ENCODE measurements at regions not wholly inside any gene's neighbourhood (a gene's known extent, or its start where the extent isn't known, plus 50 kb on each side); places are given as distances from the start of the nearest gene placed in this dataset.

GRCh38 chr4:110926841-110927400 is 304.0 kb upstream of the PITX2 start:
- 18 to 29% (median 28%) methylated on average over 3 of the region's 3 CpGs for WGBS, 3 donors
- TF ChIP-seq, protein P1, sequence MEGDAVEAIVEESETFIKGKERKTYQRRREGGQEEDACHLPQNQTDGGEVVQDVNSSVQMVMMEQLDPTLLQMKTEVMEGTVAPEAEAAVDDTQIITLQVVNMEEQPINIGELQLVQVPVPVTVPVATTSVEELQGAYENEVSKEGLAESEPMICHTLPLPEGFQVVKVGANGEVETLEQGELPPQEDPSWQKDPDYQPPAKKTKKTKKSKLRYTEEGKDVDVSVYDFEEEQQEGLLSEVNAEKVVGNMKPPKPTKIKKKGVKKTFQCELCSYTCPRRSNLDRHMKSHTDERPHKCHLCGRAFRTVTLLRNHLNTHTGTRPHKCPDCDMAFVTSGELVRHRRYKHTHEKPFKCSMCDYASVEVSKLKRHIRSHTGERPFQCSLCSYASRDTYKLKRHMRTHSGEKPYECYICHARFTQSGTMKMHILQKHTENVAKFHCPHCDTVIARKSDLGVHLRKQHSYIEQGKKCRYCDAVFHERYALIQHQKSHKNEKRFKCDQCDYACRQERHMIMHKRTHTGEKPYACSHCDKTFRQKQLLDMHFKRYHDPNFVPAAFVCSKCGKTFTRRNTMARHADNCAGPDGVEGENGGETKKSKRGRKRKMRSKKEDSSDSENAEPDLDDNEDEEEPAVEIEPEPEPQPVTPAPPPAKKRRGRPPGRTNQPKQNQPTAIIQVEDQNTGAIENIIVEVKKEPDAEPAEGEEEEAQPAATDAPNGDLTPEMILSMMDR (IDR thresholded peaks at IDR 0.05), result no peak
- TF ChIP-seq POLR2A (IDR thresholded peaks at IDR 0.05) (no peak), EP300 (IDR thresholded peaks at IDR 0.05) (no peak)
- no peak for DNase-seq
- intact Hi-C loops (cut with DNase I), result no loop called here
- H3K27me3 ChIP-seq, result no peaks in the 10 kb centered on the region
- H3K4me1 ChIP-seq (ENCODE audit: insufficient read depth), result no peaks in the 10 kb centered on the region
- H3K36me3 ChIP-seq, result no peaks in the 10 kb centered on the region
- no peak overlapping the region for H3K27ac ChIP-seq
- H3K9me3 ChIP-seq, result no peaks in the 10 kb centered on the region
- H3K4me3 ChIP-seq, result no peak overlapping the region

DNA sequence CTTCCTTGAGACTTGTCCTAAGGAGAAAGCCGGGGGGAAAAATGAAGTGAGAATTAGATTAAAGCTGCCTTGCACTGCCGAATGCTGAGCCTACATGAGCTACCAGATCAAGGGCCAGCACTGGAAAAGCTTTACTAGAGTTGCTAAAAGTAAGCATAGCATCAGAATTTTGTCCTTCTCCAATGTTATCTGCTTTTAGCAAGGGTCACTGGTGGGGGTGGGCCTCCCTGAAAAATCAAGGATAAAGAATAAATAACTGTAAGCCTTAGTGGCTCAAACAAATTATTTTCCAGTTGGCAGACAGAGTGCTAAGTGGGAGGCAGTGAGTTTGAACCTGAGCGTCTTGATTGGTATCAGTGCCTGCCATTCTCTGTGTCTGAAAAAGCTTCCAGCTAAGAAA is 310.5 kb upstream of the PITX2 start:
- intact Hi-C loops (cut with DNase I), result no loop called here
- H3K36me3 ChIP-seq, result no peaks in the 10 kb centered on the region
- no peak overlapping the region for H3K4me3 ChIP-seq
- no peak for DNase-seq
- TF ChIP-seq, protein P1 (IDR thresholded peaks at IDR 0.05), result no peak
- TF ChIP-seq EP300 (IDR thresholded peaks at IDR 0.05) (no peak), POLR2A (IDR thresholded peaks at IDR 0.05) (no peak)
- H3K4me1 ChIP-seq (ENCODE audit: insufficient read depth), result no peaks in the 10 kb centered on the region
- H3K27ac ChIP-seq, result no peak overlapping the region
- no peaks in the 10 kb centered on the region for H3K9me3 ChIP-seq
- no peaks in the 10 kb centered on the region for H3K27me3 ChIP-seq
- 39 to 51% (median 49%) methylated on average over 3 of the region's 3 CpGs for WGBS, 3 donors

- Histone ChIP-seq H3K9me3 (no peaks in the 10 kb centered on the region), H3K27ac (no peak overlapping the region), H3K36me3 (no peaks in the 10 kb centered on the region), H3K27me3 (no peaks in the 10 kb centered on the region), H3K4me1 (ENCODE audit: insufficient read depth) (no peaks in the 10 kb centered on the region), H3K4me3 (no peak overlapping the region)
- TF ChIP-seq POLR2A (IDR thresholded peaks at IDR 0.05), result no peak
- 80 to 88% (median 84%) methylated on average over 3 of the region's 3 CpGs for WGBS, 3 donors
- intact Hi-C loops (cut with DNase I), result no loop called here
- no peak for DNase-seq
Observed at GRCh38 chr4:110944501-110944900, 321.6 kb upstream of the PITX2 start.

DNA sequence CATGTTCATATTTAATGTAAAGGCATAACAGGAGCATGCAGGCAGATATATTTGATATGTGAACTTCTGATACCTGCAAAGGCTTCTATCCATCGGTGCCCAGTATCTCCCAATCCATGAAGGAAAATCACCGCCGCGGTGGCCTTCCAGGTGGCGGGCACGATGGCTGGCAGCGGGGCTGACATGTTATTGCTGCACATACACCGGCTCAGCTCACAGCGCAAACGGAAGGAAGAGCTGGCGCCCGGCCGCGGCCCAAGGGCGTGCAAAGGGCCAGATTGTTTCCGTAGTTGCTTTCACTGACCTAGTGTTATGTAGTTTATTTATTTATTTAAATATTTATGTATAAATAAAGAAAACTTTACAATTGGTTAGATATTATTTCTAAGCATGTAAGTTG is 322.7 kb upstream of the PITX2 start:
- no peak for DNase-seq
- TF ChIP-seq POLR2A (IDR thresholded peaks at IDR 0.05), result no peak
- Histone ChIP-seq H3K4me3 (no peak overlapping the region), H3K36me3 (no peaks in the 10 kb centered on the region), H3K27ac (no peak overlapping the region), H3K27me3 (no peaks in the 10 kb centered on the region), H3K4me1 (ENCODE audit: insufficient read depth) (no peaks in the 10 kb centered on the region), H3K9me3 (no peaks in the 10 kb centered on the region)
- intact Hi-C loops (cut with DNase I), result no loop called here
- WGBS, 3 donors, result 94 to 95% (median 94%) methylated on average over 16 of the region's 16 CpGs

GRCh38 chr4:110949542-110949941 is 326.7 kb upstream of the PITX2 start:
- TF ChIP-seq EP300 (IDR thresholded peaks at IDR 0.05) (no peak), POLR2A (IDR thresholded peaks at IDR 0.05) (no peak)
- Histone ChIP-seq H3K9me3 (no peaks in the 10 kb centered on the region), H3K27ac (no peak overlapping the region), H3K4me1 (ENCODE audit: insufficient read depth) (no peaks in the 10 kb centered on the region), H3K27me3 (no peaks in the 10 kb centered on the region), H3K36me3 (no peaks in the 10 kb centered on the region), H3K4me3 (no peak overlapping the region)
- WGBS, 3 donors, result 50 to 80% (median 56%) methylated on average over 3 of the region's 3 CpGs
- DNase-seq, result no peak
- intact Hi-C loops (cut with DNase I), result no loop called here

DNA sequence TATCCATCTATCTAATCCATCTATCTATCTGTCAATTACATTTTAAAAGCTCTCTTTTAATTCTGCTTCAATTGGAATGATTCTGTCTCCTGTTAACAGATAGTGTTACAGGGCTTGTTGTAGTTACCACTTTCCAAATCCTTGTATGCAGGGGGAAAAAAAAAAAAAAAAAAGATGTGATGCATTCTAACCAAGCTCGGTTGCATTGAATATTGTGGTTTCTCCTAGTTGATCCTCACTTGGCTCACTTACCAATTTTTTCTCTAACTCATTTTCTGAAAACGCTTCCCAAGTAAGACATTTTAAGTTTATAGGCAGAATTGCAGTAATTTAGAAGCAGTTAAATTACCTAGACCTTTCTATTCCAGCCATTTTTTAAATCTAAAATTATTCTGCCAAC is 327.9 kb upstream of the PITX2 start:
- intact Hi-C loops (cut with DNase I), result no loop called here
- Histone ChIP-seq H3K27me3 (no peaks in the 10 kb centered on the region), H3K4me1 (ENCODE audit: insufficient read depth) (no peaks in the 10 kb centered on the region), H3K4me3 (no peak overlapping the region), H3K9me3 (no peaks in the 10 kb centered on the region), H3K27ac (no peak overlapping the region), H3K36me3 (no peaks in the 10 kb centered on the region)
- WGBS, 3 donors, result 62 to 66% (median 62%) methylated on average over 2 of the region's 2 CpGs
- no peak for TF ChIP-seq POLR2A (IDR thresholded peaks at IDR 0.05)
- no peak for TF ChIP-seq EP300 (IDR thresholded peaks at IDR 0.05)
- TF ChIP-seq, protein P1 (IDR thresholded peaks at IDR 0.05), result no peak
- DNase-seq, result no peak
